Testis (tissue), 2 donors: ENCODE measurements at regions not wholly inside any gene's neighbourhood (a gene's known extent, or its start where the extent isn't known, plus 50 kb on each side); places are given as distances from the start of the nearest gene placed in this dataset.

ENCODE experiments used
- DNase-seq: peaks from one replicate; pipeline ENCODE4 v3.0.0-alpha.2; 2019
- H3K27ac ChIP-seq, 2 donors: fragments of 200-600 bp; sonication (generic); one replicate each; pipeline ENCODE4 v1.5.1; 2019
- H3K27me3 ChIP-seq: fragments of 200-600 bp; sonication (generic); one replicate; pipeline ENCODE4 v1.5.1; 2019
- H3K36me3 ChIP-seq: fragments of 200-600 bp; sonication (generic); one replicate; pipeline ENCODE4 v1.5.1; 2017; ENCODE audit warnings: low read depth; ENCODE audit errors: missing control alignments
- H3K4me1 ChIP-seq: fragments of 200-600 bp; sonication (generic); one replicate; pipeline ENCODE4 v1.5.1; 2019
- H3K4me3 ChIP-seq, 2 donors: fragments of 200-600 bp; sonication (generic); one replicate each; pipeline ENCODE4 v1.5.1; 2017 to 2019
- H3K9me3 ChIP-seq: fragments of 200-600 bp; sonication (generic); one replicate; pipeline ENCODE4 v1.5.1; 2017
- CTCF ChIP-seq, 3 experiments: fragments of 450-650 bp in 2 of 3; fragments of 200-600 bp in 1 of 3; sonication (generic) in 1 of 3; IDR thresholded peaks; one replicate each; pipeline ENCODE4 v1.5.1; 2016 to 2019; ENCODE audit warnings: antibody characterized with exemption in 3 of 3, mild to moderate bottlenecking in 2 of 3, moderate library complexity in 1 of 3
- POLR2A ChIP-seq: fragments of 450-650 bp; IDR thresholded peaks from one replicate; pipeline ENCODE4 v1.6.1; 2017; ENCODE audit warnings: antibody characterized with exemption, mild to moderate bottlenecking, moderate library complexity
- WGBS, 2 donors: methylation state at CpG; one replicate each; pipeline ENCODE4 v1.1.5; 2018; 5-methylcytosine and 5-hydroxymethylcytosine counted together
- intact Hi-C: fragments of 100-400 bp; cut with DNase I; formaldehyde crosslinking; loops from one replicate; pipeline ENCODE4 v1.15.1; 2023; ENCODE audit warnings: low total_unique reads

DNA sequence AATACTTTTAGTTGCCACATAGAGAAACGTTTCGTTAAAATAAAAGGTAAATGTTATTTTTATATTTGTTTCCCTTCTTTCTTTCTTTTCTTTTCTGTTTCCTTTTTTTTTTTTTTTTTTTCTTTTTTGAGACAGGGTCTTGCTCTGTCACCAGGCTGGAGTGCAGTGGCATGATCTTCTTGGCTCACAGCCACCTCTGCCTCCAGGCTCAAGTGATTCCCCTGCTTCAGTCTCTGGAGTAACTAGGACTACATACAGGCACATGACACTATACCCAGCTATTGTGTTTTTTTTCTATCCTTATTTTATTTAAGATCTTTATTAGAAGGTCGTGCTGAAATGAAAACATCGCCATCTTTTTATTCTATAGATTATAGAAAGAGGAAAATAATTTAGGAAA lies 661.8 kb upstream of the MBL2 start:
- Histone ChIP-seq H3K27me3 (no peaks in the 10 kb centered on the region), H3K27ac (no peak overlapping the region), H3K4me3 (no peak overlapping the region), H3K36me3 (no peaks in the 10 kb centered on the region), H3K4me1 (no peaks in the 10 kb centered on the region), H3K9me3 (no peaks in the 10 kb centered on the region)
- no peak for DNase-seq
- TF ChIP-seq POLR2A (no peak), CTCF (IDR thresholded peaks at IDR 0.05) (no peak)
- intact Hi-C loops, result no loop called here
- 86 to 90% methylated on average over 4 of the region's 4 CpGs for WGBS, 2 donors

- H3K4me1 ChIP-seq, result no peaks in the 10 kb centered on the region
- no peaks in the 10 kb centered on the region for H3K36me3 ChIP-seq
- 73 to 83% methylated on average over 2 of the region's 2 CpGs for WGBS, 2 donors
- H3K27me3 ChIP-seq, result no peaks in the 10 kb centered on the region
- H3K27ac ChIP-seq, result no peak overlapping the region
- no peaks in the 10 kb centered on the region for H3K9me3 ChIP-seq
- intact Hi-C loops, result no loop called here
- TF ChIP-seq POLR2A (no peak), CTCF (IDR thresholded peaks at IDR 0.05) (no peak)
- no peak for DNase-seq
- H3K4me3 ChIP-seq, result no peak overlapping the region
Observed at GRCh38 chr10:53432035-53432434, 659.5 kb upstream of the MBL2 start.

DNA sequence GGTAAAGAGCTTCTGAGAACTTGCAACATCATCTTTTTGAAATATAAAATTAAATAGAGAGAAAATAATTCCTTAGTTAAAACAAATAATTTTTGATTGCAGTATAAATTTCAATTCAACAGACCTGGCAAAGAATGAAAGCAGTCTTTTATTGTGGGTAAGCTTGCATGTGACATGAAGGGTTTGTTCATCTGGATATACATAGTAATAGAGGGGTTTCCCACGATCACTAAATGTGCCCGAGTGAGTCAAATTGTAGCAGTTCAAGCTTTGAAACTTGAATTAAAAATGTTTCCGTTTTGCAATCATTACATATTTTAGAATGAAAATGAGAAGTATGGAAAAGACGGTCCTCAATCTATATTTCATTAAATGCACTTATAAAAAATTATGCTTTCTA lies 658.4 kb upstream of the MBL2 start:
- WGBS, 2 donors, result 62 to 72% methylated on average over 4 of the region's 4 CpGs
- Histone ChIP-seq H3K9me3 (no peaks in the 10 kb centered on the region), H3K4me3 (no peak overlapping the region), H3K36me3 (no peaks in the 10 kb centered on the region), H3K4me1 (no peaks in the 10 kb centered on the region), H3K27me3 (no peaks in the 10 kb centered on the region), H3K27ac (no peak overlapping the region)
- no peak for DNase-seq
- TF ChIP-seq CTCF (IDR thresholded peaks at IDR 0.05) (no peak), POLR2A (no peak)
- intact Hi-C loops, result no loop called here

DNA sequence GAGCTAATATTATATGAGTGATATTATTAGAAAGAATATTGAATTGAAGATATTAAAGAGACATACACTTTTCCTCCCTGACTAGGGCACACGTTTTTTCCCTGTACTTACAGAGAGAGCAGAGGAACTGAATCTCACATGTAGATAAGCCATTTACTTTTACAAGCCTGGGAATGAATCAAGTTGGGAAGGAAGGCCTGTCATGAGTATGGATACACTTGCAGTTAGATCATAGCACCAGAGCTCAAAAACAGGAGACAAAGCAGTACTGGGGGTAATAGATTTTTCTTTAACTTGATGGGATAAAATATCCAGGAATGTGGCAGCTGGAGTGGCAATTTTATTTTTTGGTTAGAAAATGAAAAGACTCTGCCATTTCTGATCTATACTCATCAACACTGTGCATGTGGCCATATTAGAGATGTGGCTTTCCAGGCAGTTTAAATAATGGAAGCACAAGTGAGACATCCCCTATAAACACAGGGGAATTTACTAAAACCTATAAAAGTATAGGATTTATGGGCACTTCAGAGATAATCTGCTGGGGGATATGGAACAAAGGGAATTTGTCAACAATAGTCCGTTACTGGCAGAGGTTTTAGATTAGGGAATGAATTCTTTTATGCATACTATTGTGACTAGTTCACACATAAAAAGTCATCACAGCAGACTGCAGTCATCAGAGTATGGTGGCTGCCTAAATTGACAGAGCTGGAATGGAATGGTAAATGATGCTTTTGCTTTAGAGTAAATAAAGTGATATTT lies 657.7 kb upstream of the MBL2 start:
- intact Hi-C loops, result no loop called here
- Histone ChIP-seq H3K27ac (no peak overlapping the region), H3K4me1 (no peaks in the 10 kb centered on the region), H3K9me3 (no peaks in the 10 kb centered on the region), H3K36me3 (no peaks in the 10 kb centered on the region), H3K4me3 (no peak overlapping the region), H3K27me3 (no peaks in the 10 kb centered on the region)
- TF ChIP-seq POLR2A (no peak), CTCF (IDR thresholded peaks at IDR 0.05) (no peak)
- 31 to 48% methylated on average over 2 of the region's 2 CpGs for WGBS, 2 donors
- no peak for DNase-seq
